HL-60 (cell line): ENCODE measurements at regions not wholly inside any gene's neighbourhood (a gene's known extent, or its start where the extent isn't known, plus 50 kb on each side); places are given as distances from the start of the nearest gene placed in this dataset.

Experiments
- POLR2AphosphoS5 ChIP-seq: IDR thresholded peaks from 2 replicates; pipeline ENCODE4 v1.6.1; 2012; ENCODE audit warnings: low read depth
- TF ChIP-seq, protein P1 (sequence below): IDR thresholded peaks from one replicate; pipeline ENCODE4 v1.5.1; 2011; ENCODE audit warnings: low read length, control low read depth, inconsistent platforms; ENCODE audit not compliant: insufficient read depth

GRCh38 chr22:34588871-34589545 lies 476.9 kb upstream of the ISX start:
- TF ChIP-seq, protein P1, sequence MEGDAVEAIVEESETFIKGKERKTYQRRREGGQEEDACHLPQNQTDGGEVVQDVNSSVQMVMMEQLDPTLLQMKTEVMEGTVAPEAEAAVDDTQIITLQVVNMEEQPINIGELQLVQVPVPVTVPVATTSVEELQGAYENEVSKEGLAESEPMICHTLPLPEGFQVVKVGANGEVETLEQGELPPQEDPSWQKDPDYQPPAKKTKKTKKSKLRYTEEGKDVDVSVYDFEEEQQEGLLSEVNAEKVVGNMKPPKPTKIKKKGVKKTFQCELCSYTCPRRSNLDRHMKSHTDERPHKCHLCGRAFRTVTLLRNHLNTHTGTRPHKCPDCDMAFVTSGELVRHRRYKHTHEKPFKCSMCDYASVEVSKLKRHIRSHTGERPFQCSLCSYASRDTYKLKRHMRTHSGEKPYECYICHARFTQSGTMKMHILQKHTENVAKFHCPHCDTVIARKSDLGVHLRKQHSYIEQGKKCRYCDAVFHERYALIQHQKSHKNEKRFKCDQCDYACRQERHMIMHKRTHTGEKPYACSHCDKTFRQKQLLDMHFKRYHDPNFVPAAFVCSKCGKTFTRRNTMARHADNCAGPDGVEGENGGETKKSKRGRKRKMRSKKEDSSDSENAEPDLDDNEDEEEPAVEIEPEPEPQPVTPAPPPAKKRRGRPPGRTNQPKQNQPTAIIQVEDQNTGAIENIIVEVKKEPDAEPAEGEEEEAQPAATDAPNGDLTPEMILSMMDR, result no peak
- TF ChIP-seq POLR2AphosphoS5, result no peak
